ENCODE measurements at regions not wholly inside any gene's neighbourhood (a gene's known extent, or its start where the extent isn't known, plus 50 kb on each side); places are given as distances from the start of the nearest gene placed in this dataset.

GRCh38 chr7:13651167-13651566 is 338.3 kb downstream of the ETV1 start:
- TF ChIP-seq CTCF (IDR thresholded peaks at IDR 0.05; ENCODE audit: extremely low read depth in 1 of 2, insufficient read depth in 1 of 2, low read depth in 1 of 2, low read length in 2 of 2) (no peak), MAX (IDR thresholded peaks at IDR 0.05; ENCODE audit: insufficient read depth, insufficient read length) (no peak), EZH2 (IDR thresholded peaks at IDR 0.05; ENCODE audit: borderline replicate concordance, low read depth, low read length, severe bottlenecking) (no peak), MYC (IDR thresholded peaks at IDR 0.05; ENCODE audit: low read depth, low read length) (no peak), JUN (IDR thresholded peaks at IDR 0.05; ENCODE audit: borderline replicate concordance, insufficient read depth, insufficient read length, low read depth) (no peak), POLR2A (IDR thresholded peaks at IDR 0.05; ENCODE audit: low read depth, low read length) (no peak), POLR2AphosphoS5 (IDR thresholded peaks at IDR 0.05; ENCODE audit: insufficient read depth, low read depth, low read length) (no peak), GATA2 (IDR thresholded peaks at IDR 0.05; ENCODE audit: insufficient read depth, insufficient read length, low read depth, low read length) (no peak)

All from endothelial cell of umbilical vein (primary cell).